C4-2B (cell line): ENCODE measurements at regions not wholly inside any gene's neighbourhood (a gene's known extent, or its start where the extent isn't known, plus 50 kb on each side); places are given as distances from the start of the nearest gene placed in this dataset.

Source experiments
- ZFX ChIP-seq: fragments of 450-650 bp; IDR thresholded peaks from 2 replicates; pipeline ENCODE4 v1.6.1; 2017
- TF ChIP-seq, protein P1 (sequence below): fragments of 450-650 bp; conservative IDR thresholded peaks from 2 replicates; pipeline ENCODE4 v1.5.1; 2017; ENCODE audit warnings: mild to moderate bottlenecking

DNA sequence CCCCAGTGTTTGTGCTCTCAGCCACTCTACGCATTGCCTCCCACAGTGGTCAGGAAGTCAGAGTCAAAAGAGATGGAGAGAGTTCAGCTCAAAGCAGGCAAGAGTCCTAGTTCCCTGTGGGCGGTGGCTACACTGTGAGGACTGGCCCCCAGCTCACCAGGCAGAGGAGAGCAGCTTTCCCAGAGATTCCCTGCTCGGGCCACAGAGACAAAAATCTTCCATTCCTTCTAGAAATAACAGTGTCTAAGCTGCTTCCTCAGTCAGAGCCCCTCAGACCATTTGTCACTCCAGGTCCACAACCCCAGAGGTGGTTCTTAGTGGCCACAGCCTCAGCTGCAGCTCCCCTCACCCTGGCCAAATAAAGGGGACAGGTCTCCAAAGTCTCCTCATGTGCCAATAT, 263.0 kb upstream of the RPL38 start:
- TF ChIP-seq, protein P1, sequence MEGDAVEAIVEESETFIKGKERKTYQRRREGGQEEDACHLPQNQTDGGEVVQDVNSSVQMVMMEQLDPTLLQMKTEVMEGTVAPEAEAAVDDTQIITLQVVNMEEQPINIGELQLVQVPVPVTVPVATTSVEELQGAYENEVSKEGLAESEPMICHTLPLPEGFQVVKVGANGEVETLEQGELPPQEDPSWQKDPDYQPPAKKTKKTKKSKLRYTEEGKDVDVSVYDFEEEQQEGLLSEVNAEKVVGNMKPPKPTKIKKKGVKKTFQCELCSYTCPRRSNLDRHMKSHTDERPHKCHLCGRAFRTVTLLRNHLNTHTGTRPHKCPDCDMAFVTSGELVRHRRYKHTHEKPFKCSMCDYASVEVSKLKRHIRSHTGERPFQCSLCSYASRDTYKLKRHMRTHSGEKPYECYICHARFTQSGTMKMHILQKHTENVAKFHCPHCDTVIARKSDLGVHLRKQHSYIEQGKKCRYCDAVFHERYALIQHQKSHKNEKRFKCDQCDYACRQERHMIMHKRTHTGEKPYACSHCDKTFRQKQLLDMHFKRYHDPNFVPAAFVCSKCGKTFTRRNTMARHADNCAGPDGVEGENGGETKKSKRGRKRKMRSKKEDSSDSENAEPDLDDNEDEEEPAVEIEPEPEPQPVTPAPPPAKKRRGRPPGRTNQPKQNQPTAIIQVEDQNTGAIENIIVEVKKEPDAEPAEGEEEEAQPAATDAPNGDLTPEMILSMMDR: no peak
- TF ChIP-seq ZFX: no peak
